Upper lobe of left lung (tissue), 4 donors: ENCODE measurements at regions not wholly inside any gene's neighbourhood (a gene's known extent, or its start where the extent isn't known, plus 50 kb on each side); places are given as distances from the start of the nearest gene placed in this dataset.

Experiments
- CTCF ChIP-seq, 6 experiments: fragments of 450-650 bp in 4 of 6; fragments of 200-600 bp in 2 of 6; sonication (generic) in 2 of 6; IDR thresholded peaks; one replicate each; pipeline ENCODE4 v1.5.1; 2016 to 2019; ENCODE audit warnings: antibody characterized with exemption in 6 of 6
- EP300 ChIP-seq, 4 donors: sonication (generic); formaldehyde crosslinking; IDR thresholded peaks; one replicate each; pipeline ENCODE4 v1.5.1; 2017; ENCODE audit warnings: antibody characterized with exemption in 4 of 4, control low read depth in 2 of 4
- POLR2A ChIP-seq, 4 donors: fragments of 450-650 bp; IDR thresholded peaks; one replicate each; pipeline ENCODE4 v1.5.1; 2016 to 2017; ENCODE audit warnings: antibody characterized with exemption in 4 of 4, mild to moderate bottlenecking in 2 of 4
- POLR2AphosphoS5 ChIP-seq, 2 donors: sonication (generic); formaldehyde crosslinking; IDR thresholded peaks; one replicate each; pipeline ENCODE4 v1.5.1; 2017; ENCODE audit warnings: antibody characterized with exemption in 2 of 2

- no peak for TF ChIP-seq CTCF (IDR thresholded peaks at IDR 0.05)
- no peak for TF ChIP-seq POLR2AphosphoS5 (IDR thresholded peaks at IDR 0.05)
- no peak for TF ChIP-seq POLR2A (IDR thresholded peaks at IDR 0.05)
- no peak for TF ChIP-seq EP300 (IDR thresholded peaks at IDR 0.05)
Observed at GRCh38 chr6:10323018-10323417, 91.9 kb downstream of the TFAP2A start.
